ENCODE measurements at regions not wholly inside any gene's neighbourhood (a gene's known extent, or its start where the extent isn't known, plus 50 kb on each side); places are given as distances from the start of the nearest gene placed in this dataset.
"Not testable (repeated sequence)": the region's sequence is repeated elsewhere in the genome, so short reads cannot be mapped to it uniquely, and the experiment has no call there.

DNA sequence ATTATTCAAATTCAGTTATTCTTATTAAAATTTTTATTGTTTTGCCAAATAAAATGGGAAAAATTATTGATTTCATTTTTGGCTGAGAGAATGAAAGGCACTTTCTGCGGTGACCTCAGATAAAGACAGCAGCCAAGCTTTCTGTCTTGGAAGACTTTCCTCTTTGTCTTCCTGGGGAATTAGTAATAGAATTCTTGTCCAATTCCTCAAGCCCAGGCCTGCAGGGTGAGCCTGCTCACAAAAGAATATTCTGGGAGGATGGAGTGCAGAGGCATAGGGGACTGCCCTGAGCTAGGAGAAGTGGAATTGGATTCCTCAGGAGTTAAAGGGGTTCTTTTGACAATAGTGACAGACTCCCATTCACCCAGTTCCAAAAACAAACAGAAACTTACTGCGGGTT is 614.5 kb upstream of the ADGRL2 start:
- no peak for FAIRE-seq

DNA sequence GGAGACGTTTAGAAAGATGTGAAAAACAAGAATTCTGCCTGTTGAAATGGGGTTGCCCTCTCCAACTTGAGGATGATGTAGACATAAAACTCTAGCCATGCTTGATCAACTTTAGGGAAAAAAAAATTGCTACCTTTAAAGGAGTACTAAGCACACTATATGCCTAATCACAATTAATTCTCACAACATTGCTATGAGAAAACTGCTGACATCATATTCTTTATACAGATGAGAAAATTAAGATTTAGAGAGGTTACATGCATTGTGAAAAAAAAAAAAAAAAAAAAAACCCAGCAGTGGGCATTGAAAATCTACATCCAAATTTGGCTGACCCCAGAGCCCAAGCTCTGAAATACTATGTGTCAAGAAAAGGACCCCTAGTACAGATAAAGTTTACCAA is 617.2 kb upstream of the ADGRL2 start:
- intact Hi-C loops (cut with DNase I), result no loop called here
- H3K27me3 ChIP-seq (ENCODE audit: control insufficient read depth, insufficient read depth, low read length), result no peaks in the 10 kb centered on the region
- no peak for FAIRE-seq

More for the DNA sequence above, 614.5 kb upstream of the ADGRL2 start:
- Histone ChIP-seq H3K27ac (ENCODE audit: low read depth in 2 of 2, low read length in 2 of 2) (no peak overlapping the region), H3K9me3 (ENCODE audit: control insufficient read depth in 2 of 3, insufficient read depth in 1 of 3, low read length in 3 of 3) (peaks cover 0 to 5% (median 0%) of the 10 kb centered on the region in 3 donors), H3K4me1 (ENCODE audit: control insufficient read depth in 2 of 3, insufficient read depth in 2 of 3, low read depth in 1 of 3, low read length in 3 of 3) (no peaks in the 10 kb centered on the region), H3K27me3 (ENCODE audit: control insufficient read depth, insufficient read depth, low read length) (no peaks in the 10 kb centered on the region), H3K9ac (ENCODE audit: low read length in 3 of 3) (no peak overlapping the region), H3K4me3 (ENCODE audit: low read length in 3 of 3) (no peak overlapping the region), H3K36me3 (ENCODE audit: control insufficient read depth in 2 of 3, insufficient read depth in 3 of 3, low read length in 3 of 3) (no peaks in the 10 kb centered on the region)
- DNase-seq, result no peak
- TF ChIP-seq, protein P1, sequence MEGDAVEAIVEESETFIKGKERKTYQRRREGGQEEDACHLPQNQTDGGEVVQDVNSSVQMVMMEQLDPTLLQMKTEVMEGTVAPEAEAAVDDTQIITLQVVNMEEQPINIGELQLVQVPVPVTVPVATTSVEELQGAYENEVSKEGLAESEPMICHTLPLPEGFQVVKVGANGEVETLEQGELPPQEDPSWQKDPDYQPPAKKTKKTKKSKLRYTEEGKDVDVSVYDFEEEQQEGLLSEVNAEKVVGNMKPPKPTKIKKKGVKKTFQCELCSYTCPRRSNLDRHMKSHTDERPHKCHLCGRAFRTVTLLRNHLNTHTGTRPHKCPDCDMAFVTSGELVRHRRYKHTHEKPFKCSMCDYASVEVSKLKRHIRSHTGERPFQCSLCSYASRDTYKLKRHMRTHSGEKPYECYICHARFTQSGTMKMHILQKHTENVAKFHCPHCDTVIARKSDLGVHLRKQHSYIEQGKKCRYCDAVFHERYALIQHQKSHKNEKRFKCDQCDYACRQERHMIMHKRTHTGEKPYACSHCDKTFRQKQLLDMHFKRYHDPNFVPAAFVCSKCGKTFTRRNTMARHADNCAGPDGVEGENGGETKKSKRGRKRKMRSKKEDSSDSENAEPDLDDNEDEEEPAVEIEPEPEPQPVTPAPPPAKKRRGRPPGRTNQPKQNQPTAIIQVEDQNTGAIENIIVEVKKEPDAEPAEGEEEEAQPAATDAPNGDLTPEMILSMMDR (IDR thresholded peaks at IDR 0.05; ENCODE audit: borderline replicate concordance, extremely low read depth, insufficient read depth), result no peak
- intact Hi-C loops (cut with DNase I), result no loop called here

DNA sequence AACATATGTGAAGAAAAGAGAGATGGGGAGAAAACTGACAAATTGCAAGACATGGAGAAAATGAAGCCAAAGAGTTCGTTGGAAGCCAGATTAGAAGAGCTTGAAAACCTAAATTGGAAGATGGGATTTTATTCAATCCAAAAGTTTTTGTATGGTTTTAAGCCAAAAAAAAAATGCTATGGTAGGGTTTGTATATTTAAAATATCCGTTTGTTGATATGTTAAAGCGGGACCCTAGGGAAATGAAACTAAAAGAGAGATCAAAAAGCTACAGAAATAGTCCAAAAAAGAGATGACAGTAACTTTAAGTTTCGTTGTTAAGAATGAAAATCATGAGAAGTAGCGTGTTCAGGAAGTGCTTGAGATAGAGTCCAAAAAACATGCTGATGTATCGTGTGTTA is 617.7 kb upstream of the ADGRL2 start:
- no peaks in the 10 kb centered on the region for H3K36me3 ChIP-seq (ENCODE audit: control insufficient read depth in 2 of 3, insufficient read depth in 3 of 3, low read length in 3 of 3)
- TF ChIP-seq, protein P1 (IDR thresholded peaks at IDR 0.05; ENCODE audit: borderline replicate concordance, extremely low read depth, insufficient read depth), result no peak
- H3K27ac ChIP-seq (ENCODE audit: low read depth in 2 of 2, low read length in 2 of 2), result no peak overlapping the region
- DNase-seq (no peak), FAIRE-seq (no peak)
- H3K9me3 ChIP-seq (ENCODE audit: control insufficient read depth in 2 of 3, insufficient read depth in 1 of 3, low read length in 3 of 3), result peaks cover 0 to 6% (median 0%) of the 10 kb centered on the region in 3 donors
- H3K4me3 ChIP-seq (ENCODE audit: low read length in 3 of 3), result no peak overlapping the region
- no peaks in the 10 kb centered on the region for H3K4me1 ChIP-seq (ENCODE audit: control insufficient read depth in 2 of 3, insufficient read depth in 2 of 3, low read depth in 1 of 3, low read length in 3 of 3)
- no peak overlapping the region for H3K9ac ChIP-seq (ENCODE audit: low read length in 3 of 3)
- intact Hi-C loops (cut with DNase I), result no loop called here
- H3K27me3 ChIP-seq (ENCODE audit: control insufficient read depth, insufficient read depth, low read length), result no peaks in the 10 kb centered on the region

More for the DNA sequence above, 617.2 kb upstream of the ADGRL2 start:
- Histone ChIP-seq H3K9ac (ENCODE audit: low read length in 3 of 3) (no peak overlapping the region), H3K4me1 (ENCODE audit: control insufficient read depth in 2 of 3, insufficient read depth in 2 of 3, low read depth in 1 of 3, low read length in 3 of 3) (no peaks in the 10 kb centered on the region), H3K27ac (ENCODE audit: low read depth in 2 of 2, low read length in 2 of 2) (no peak overlapping the region), H3K4me3 (ENCODE audit: low read length in 3 of 3) (no peak overlapping the region), H3K36me3 (ENCODE audit: control insufficient read depth in 2 of 3, insufficient read depth in 3 of 3, low read length in 3 of 3) (no peaks in the 10 kb centered on the region), H3K9me3 (ENCODE audit: control insufficient read depth in 2 of 3, insufficient read depth in 1 of 3, low read length in 3 of 3) (peaks cover 0 to 6% (median 0%) of the 10 kb centered on the region in 3 donors)
- TF ChIP-seq, protein P1 (IDR thresholded peaks at IDR 0.05; ENCODE audit: borderline replicate concordance, extremely low read depth, insufficient read depth), result no peak
- DNase-seq, result no peak

DNA sequence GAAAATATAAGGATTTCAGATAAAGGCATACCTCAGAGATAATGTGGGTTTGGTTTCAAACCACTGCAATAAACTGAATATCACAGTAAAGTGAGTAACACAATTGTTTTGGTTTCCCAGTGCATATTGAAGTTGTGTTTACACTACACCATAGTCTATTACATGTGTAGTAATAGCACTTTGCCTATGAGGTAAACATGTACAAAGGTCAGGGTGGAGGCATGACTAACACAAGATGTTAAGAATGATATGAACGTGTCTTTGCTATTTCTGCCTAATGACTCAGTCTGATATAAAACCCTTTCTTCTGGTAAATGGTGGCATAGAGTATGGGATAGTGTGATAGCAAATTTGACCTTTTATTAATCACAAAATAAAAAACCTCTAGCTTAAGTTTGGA is 621.5 kb upstream of the ADGRL2 start:
- DNase-seq (no peak), FAIRE-seq (no peak)
- Histone ChIP-seq H3K27ac (ENCODE audit: low read depth in 2 of 2, low read length in 2 of 2) (no peak overlapping the region), H3K36me3 (ENCODE audit: control insufficient read depth in 2 of 3, insufficient read depth in 3 of 3, low read length in 3 of 3) (no peaks in the 10 kb centered on the region), H3K4me3 (ENCODE audit: low read length in 3 of 3) (no peak overlapping the region), H3K9ac (ENCODE audit: low read length in 3 of 3) (no peak overlapping the region), H3K9me3 (ENCODE audit: control insufficient read depth in 2 of 3, insufficient read depth in 1 of 3, low read length in 3 of 3) (peaks cover 0 to 6% (median 0%) of the 10 kb centered on the region in 3 donors), H3K4me1 (ENCODE audit: control insufficient read depth in 2 of 3, insufficient read depth in 2 of 3, low read depth in 1 of 3, low read length in 3 of 3) (no peaks in the 10 kb centered on the region), H3K27me3 (ENCODE audit: control insufficient read depth, insufficient read depth, low read length) (no peaks in the 10 kb centered on the region)
- intact Hi-C loops (cut with DNase I), result no loop called here
- TF ChIP-seq, protein P1 (IDR thresholded peaks at IDR 0.05; ENCODE audit: borderline replicate concordance, extremely low read depth, insufficient read depth), result no peak

DNA sequence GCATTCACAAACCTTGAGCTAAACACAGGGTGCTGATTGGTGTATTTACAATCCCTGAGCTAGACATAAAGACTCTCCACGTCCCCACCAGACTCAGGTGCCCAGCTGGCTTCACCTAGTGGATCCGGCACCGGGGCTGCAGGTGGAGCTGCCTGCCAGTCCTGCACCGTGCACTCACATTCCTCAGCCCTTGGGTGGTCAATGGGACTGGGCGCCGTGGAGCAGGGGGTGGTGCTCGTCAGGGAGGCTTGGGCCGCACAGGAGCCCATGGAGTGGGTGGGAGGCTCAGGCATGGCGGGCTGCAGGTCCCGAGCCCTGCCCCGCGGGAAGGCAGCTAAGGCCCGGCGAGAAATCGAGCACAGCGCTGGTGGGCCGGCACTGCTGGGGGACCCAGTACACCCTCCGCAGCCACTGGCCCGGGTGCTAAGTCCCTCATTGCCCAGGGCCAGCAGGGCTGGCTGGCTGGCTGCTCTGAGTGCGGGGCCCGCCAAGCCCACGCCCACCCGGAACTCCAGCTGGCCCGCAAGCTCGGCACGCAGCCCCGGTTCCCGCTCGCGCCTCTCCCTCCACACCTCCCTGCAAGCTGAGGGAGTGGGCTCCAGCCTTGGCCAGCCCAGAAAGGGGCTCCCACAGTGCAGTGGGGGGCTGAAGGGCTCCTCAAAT is 622.2 kb upstream of the ADGRL2 start:
- H3K9me3 ChIP-seq (ENCODE audit: control insufficient read depth in 2 of 3, insufficient read depth in 1 of 3, low read length in 3 of 3), result peaks cover 0 to 10% (median 0%) of the 10 kb centered on the region in 3 donors
- H3K27ac ChIP-seq (ENCODE audit: low read depth in 2 of 2, low read length in 2 of 2); H3K36me3 ChIP-seq (ENCODE audit: control insufficient read depth in 2 of 3, insufficient read depth in 3 of 3, low read length in 3 of 3); FAIRE-seq; DNase-seq; intact Hi-C loops (cut with DNase I); H3K9ac ChIP-seq (ENCODE audit: low read length in 3 of 3); H3K4me1 ChIP-seq (ENCODE audit: control insufficient read depth in 2 of 3, insufficient read depth in 2 of 3, low read depth in 1 of 3, low read length in 3 of 3); H3K4me3 ChIP-seq (ENCODE audit: low read length in 3 of 3); H3K27me3 ChIP-seq (ENCODE audit: control insufficient read depth, insufficient read depth, low read length): not testable (repeated sequence)

Data from kidney (tissue), 13 donors.